ENCODE measurements at regions not wholly inside any gene's neighbourhood (a gene's known extent, or its start where the extent isn't known, plus 50 kb on each side); places are given as distances from the start of the nearest gene placed in this dataset.

DNA sequence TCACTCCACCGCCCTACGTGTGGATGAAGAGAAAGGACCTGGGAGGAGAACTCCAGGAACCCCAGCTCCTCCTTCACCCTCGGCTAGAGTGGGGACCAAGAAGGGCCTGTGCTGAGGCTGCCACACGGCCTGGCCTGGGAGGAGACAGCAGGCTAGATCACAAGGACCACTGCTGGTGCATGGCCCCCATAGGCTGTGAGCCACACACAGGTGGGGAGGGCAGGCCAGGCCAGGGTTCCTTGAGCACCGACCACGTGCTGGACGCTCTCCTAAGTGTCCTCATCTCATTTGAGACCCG lies 1392.4 kb downstream of the TBC1D22A start:
- TF ChIP-seq, protein P1, sequence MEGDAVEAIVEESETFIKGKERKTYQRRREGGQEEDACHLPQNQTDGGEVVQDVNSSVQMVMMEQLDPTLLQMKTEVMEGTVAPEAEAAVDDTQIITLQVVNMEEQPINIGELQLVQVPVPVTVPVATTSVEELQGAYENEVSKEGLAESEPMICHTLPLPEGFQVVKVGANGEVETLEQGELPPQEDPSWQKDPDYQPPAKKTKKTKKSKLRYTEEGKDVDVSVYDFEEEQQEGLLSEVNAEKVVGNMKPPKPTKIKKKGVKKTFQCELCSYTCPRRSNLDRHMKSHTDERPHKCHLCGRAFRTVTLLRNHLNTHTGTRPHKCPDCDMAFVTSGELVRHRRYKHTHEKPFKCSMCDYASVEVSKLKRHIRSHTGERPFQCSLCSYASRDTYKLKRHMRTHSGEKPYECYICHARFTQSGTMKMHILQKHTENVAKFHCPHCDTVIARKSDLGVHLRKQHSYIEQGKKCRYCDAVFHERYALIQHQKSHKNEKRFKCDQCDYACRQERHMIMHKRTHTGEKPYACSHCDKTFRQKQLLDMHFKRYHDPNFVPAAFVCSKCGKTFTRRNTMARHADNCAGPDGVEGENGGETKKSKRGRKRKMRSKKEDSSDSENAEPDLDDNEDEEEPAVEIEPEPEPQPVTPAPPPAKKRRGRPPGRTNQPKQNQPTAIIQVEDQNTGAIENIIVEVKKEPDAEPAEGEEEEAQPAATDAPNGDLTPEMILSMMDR (IDR thresholded peaks at IDR 0.05) = no peak
- TF ChIP-seq POLR2A (IDR thresholded peaks at IDR 0.05) = no peak

Data from heart left ventricle (tissue), 13 donors.